ENCODE measurements at regions not wholly inside any gene's neighbourhood (a gene's known extent, or its start where the extent isn't known, plus 50 kb on each side); places are given as distances from the start of the nearest gene placed in this dataset.

GRCh38 chr5:123879071-123879470 is 367.1 kb downstream of the CSNK1G3 start:
- no peak for DNase-seq (ENCODE audit: low spot score)
- in situ Hi-C loops (cut with HindIII; ENCODE audit: low sequenced_read_pairs) = no loop called here

- DNase-seq (ENCODE audit: low spot score) = no peak
- in situ Hi-C loops (cut with HindIII; ENCODE audit: low sequenced_read_pairs) = no loop called here
Observed at GRCh38 chr5:123876276-123876790, 364.4 kb downstream of the CSNK1G3 start.

- peak; percentile 27 for DNase-seq (ENCODE audit: low spot score)
- in situ Hi-C loops (cut with HindIII; ENCODE audit: low sequenced_read_pairs) = no loop called here
Observed at GRCh38 chr5:123875561-123876275, 363.7 kb downstream of the CSNK1G3 start.

GRCh38 chr5:123874600-123875201 is 362.7 kb downstream of the CSNK1G3 start:
- peak; percentile 43 for DNase-seq (ENCODE audit: low spot score)
- in situ Hi-C loops (cut with HindIII; ENCODE audit: low sequenced_read_pairs) = no loop called here

- in situ Hi-C loops (cut with HindIII; ENCODE audit: low sequenced_read_pairs) = no loop called here
- no peak for DNase-seq (ENCODE audit: low spot score)
Observed at GRCh38 chr5:123873846-123874245, 361.9 kb downstream of the CSNK1G3 start.

- no peak for DNase-seq (ENCODE audit: low spot score)
Observed at GRCh38 chr5:123871373-123871772, 359.4 kb downstream of the CSNK1G3 start.

GRCh38 chr5:123868881-123869280 is 356.9 kb downstream of the CSNK1G3 start:
- no peak for DNase-seq (ENCODE audit: low spot score)
- in situ Hi-C loops (cut with HindIII; ENCODE audit: low sequenced_read_pairs) = no loop called here

More at GRCh38 chr5:123871373-123871772, 359.4 kb downstream of the CSNK1G3 start:
- in situ Hi-C loops (cut with HindIII; ENCODE audit: low sequenced_read_pairs) = no loop called here

- no peak for DNase-seq (ENCODE audit: low spot score)
- in situ Hi-C loops (cut with HindIII; ENCODE audit: low sequenced_read_pairs) = no loop called here
Observed at GRCh38 chr5:123868267-123868666, 356.3 kb downstream of the CSNK1G3 start.

GRCh38 chr5:123865641-123866040 is 353.7 kb downstream of the CSNK1G3 start:
- in situ Hi-C loops (cut with HindIII; ENCODE audit: low sequenced_read_pairs) = no loop called here
- no peak for DNase-seq (ENCODE audit: low spot score)

GRCh38 chr5:123864578-123864977 is 352.6 kb downstream of the CSNK1G3 start:
- in situ Hi-C loops (cut with HindIII; ENCODE audit: low sequenced_read_pairs) = no loop called here
- no peak for DNase-seq (ENCODE audit: low spot score)

GRCh38 chr5:123858938-123859337 is 347.0 kb downstream of the CSNK1G3 start:
- in situ Hi-C loops (cut with HindIII; ENCODE audit: low sequenced_read_pairs) = no loop called here

GRCh38 chr5:123856766-123857165 is 344.8 kb downstream of the CSNK1G3 start:
- in situ Hi-C loops (cut with HindIII; ENCODE audit: low sequenced_read_pairs) = no loop called here
- no peak for DNase-seq (ENCODE audit: low spot score)

More at GRCh38 chr5:123858938-123859337, 347.0 kb downstream of the CSNK1G3 start:
- no peak for DNase-seq (ENCODE audit: low spot score)

- in situ Hi-C loops (cut with HindIII; ENCODE audit: low sequenced_read_pairs) = no loop called here
- no peak for DNase-seq (ENCODE audit: low spot score)
Observed at GRCh38 chr5:123855609-123856008, 343.6 kb downstream of the CSNK1G3 start.

GRCh38 chr5:123845356-123846100 is 333.6 kb downstream of the CSNK1G3 start:
- in situ Hi-C loops (cut with HindIII; ENCODE audit: low sequenced_read_pairs) = no loop called here
- no peak for DNase-seq (ENCODE audit: low spot score)

- in situ Hi-C loops (cut with HindIII; ENCODE audit: low sequenced_read_pairs) = no loop called here
- DNase-seq (ENCODE audit: low spot score) = no peak
Observed at GRCh38 chr5:123844873-123845272, 332.9 kb downstream of the CSNK1G3 start.

GRCh38 chr5:123835421-123835820 is 323.4 kb downstream of the CSNK1G3 start:
- no peak for DNase-seq (ENCODE audit: low spot score)
- in situ Hi-C loops (cut with HindIII; ENCODE audit: low sequenced_read_pairs) = no loop called here

- no peak for DNase-seq (ENCODE audit: low spot score)
- in situ Hi-C loops (cut with HindIII; ENCODE audit: low sequenced_read_pairs) = no loop called here
Observed at GRCh38 chr5:123830575-123830974, 318.6 kb downstream of the CSNK1G3 start.

- no peak for DNase-seq (ENCODE audit: low spot score)
- in situ Hi-C loops (cut with HindIII; ENCODE audit: low sequenced_read_pairs) = no loop called here
Observed at GRCh38 chr5:123827811-123828210, 315.8 kb downstream of the CSNK1G3 start.

GRCh38 chr5:123819833-123820232 is 307.9 kb downstream of the CSNK1G3 start:
- DNase-seq (ENCODE audit: low spot score) = no peak
- in situ Hi-C loops (cut with HindIII; ENCODE audit: low sequenced_read_pairs) = no loop called here

GRCh38 chr5:123819386-123819785 is 307.4 kb downstream of the CSNK1G3 start:
- in situ Hi-C loops (cut with HindIII; ENCODE audit: low sequenced_read_pairs) = no loop called here
- DNase-seq (ENCODE audit: low spot score) = no peak
